HCT116 (cell line): ENCODE measurements at regions not wholly inside any gene's neighbourhood (a gene's known extent, or its start where the extent isn't known, plus 50 kb on each side); places are given as distances from the start of the nearest gene placed in this dataset.

Experiments
- CEBPB ChIP-seq: IDR thresholded peaks from 2 replicates; pipeline ENCODE4 v1.6.1; 2012; ENCODE audit warnings: low read depth
- EGR1 ChIP-seq: IDR thresholded peaks from 2 replicates; pipeline ENCODE4 v1.6.1; 2012; ENCODE audit warnings: low read depth
- ELF1 ChIP-seq: IDR thresholded peaks from 2 replicates; pipeline ENCODE4 v1.6.1; 2012; ENCODE audit warnings: low read depth, borderline replicate concordance
- EZH2 ChIP-seq: fragments of 200-600 bp; sonication (generic); IDR thresholded peaks from 2 replicates; pipeline ENCODE4 v1.6.1; 2017; ENCODE audit warnings: antibody characterized with exemption, mixed run types
- FOSL1 ChIP-seq: IDR thresholded peaks from 2 replicates; pipeline ENCODE4 v1.6.1; 2012; ENCODE audit warnings: low read depth
- JUND ChIP-seq: IDR thresholded peaks from 2 replicates; pipeline ENCODE4 v1.6.1; 2012
- POLR2AphosphoS5 ChIP-seq: IDR thresholded peaks from 2 replicates; pipeline ENCODE4 v1.6.1; 2011; ENCODE audit warnings: mild to moderate bottlenecking, low read depth, low read length, moderate library complexity
- RAD21 ChIP-seq: IDR thresholded peaks from 2 replicates; pipeline ENCODE4 v1.6.1; 2012; ENCODE audit warnings: low read depth, mild to moderate bottlenecking
- SRF ChIP-seq: IDR thresholded peaks from 2 replicates; pipeline ENCODE4 v1.6.1; 2012; ENCODE audit warnings: low read depth
- YY1 ChIP-seq: IDR thresholded peaks from 2 replicates; pipeline ENCODE4 v1.6.1; 2011; ENCODE audit warnings: low read length, low read depth, moderate library complexity, mild to moderate bottlenecking; ENCODE audit not compliant: insufficient replicate concordance; ENCODE audit errors: extremely low read depth
- TF ChIP-seq, protein P1 (sequence below), 3 experiments: fragments of 200-600 bp in 1 of 3; sonication (generic) in 1 of 3; IDR thresholded peaks in 2 of 3; conservative IDR thresholded peaks in 1 of 3; 2 replicates each; pipeline ENCODE4 v1.5.1; 2012 to 2017; ENCODE audit warnings: low read depth in 2 of 3, low read length in 2 of 3, antibody characterized with exemption in 1 of 3, borderline replicate concordance in 1 of 3, control low read depth in 1 of 3, mild to moderate bottlenecking in 1 of 3, mixed read lengths in 1 of 3, mixed run types in 1 of 3, moderate library complexity in 1 of 3; ENCODE audit not compliant: insufficient read depth in 1 of 3
- TF ChIP-seq, protein P2 (sequence below): IDR thresholded peaks from 2 replicates; pipeline ENCODE4 v1.6.1; 2011; ENCODE audit warnings: mild to moderate bottlenecking, low read length, moderate library complexity; ENCODE audit not compliant: insufficient replicate concordance; ENCODE audit errors: extremely low read depth

DNA sequence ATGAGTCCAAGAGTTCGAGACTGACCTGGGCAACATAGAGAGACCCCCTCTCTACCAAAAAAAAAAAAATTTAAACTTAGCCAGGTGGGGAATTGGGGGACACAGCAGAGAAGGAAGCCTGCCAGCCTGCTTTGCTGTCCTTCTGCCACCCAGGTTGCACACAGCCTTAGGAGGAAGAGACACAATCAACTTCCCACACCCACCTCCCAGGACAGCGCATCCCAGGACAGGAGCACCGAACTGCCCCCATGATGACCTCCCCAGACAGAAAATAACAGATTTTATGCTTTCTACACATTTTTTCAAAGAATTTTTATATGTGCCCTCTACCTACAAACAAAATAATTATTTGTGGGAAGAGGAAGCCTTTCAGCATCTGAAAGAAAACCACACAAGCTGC is 126.0 kb upstream of the ZNF507 start:
- TF ChIP-seq JUND = no peak
- TF ChIP-seq, protein P1, sequence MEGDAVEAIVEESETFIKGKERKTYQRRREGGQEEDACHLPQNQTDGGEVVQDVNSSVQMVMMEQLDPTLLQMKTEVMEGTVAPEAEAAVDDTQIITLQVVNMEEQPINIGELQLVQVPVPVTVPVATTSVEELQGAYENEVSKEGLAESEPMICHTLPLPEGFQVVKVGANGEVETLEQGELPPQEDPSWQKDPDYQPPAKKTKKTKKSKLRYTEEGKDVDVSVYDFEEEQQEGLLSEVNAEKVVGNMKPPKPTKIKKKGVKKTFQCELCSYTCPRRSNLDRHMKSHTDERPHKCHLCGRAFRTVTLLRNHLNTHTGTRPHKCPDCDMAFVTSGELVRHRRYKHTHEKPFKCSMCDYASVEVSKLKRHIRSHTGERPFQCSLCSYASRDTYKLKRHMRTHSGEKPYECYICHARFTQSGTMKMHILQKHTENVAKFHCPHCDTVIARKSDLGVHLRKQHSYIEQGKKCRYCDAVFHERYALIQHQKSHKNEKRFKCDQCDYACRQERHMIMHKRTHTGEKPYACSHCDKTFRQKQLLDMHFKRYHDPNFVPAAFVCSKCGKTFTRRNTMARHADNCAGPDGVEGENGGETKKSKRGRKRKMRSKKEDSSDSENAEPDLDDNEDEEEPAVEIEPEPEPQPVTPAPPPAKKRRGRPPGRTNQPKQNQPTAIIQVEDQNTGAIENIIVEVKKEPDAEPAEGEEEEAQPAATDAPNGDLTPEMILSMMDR (IDR thresholded peaks at IDR 0.05 in 2 of 3, conservative IDR thresholded peaks at IDR 0.05 in 1 of 3; ENCODE audit: borderline replicate concordance in 1 of 3, insufficient read depth in 1 of 3, low read depth in 2 of 3, low read length in 2 of 3) = no peak
- TF ChIP-seq, protein P2, sequence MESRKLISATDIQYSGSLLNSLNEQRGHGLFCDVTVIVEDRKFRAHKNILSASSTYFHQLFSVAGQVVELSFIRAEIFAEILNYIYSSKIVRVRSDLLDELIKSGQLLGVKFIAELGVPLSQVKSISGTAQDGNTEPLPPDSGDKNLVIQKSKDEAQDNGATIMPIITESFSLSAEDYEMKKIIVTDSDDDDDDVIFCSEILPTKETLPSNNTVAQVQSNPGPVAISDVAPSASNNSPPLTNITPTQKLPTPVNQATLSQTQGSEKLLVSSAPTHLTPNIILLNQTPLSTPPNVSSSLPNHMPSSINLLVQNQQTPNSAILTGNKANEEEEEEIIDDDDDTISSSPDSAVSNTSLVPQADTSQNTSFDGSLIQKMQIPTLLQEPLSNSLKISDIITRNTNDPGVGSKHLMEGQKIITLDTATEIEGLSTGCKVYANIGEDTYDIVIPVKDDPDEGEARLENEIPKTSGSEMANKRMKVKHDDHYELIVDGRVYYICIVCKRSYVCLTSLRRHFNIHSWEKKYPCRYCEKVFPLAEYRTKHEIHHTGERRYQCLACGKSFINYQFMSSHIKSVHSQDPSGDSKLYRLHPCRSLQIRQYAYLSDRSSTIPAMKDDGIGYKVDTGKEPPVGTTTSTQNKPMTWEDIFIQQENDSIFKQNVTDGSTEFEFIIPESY = no peak
- TF ChIP-seq YY1 = no peak
- TF ChIP-seq RAD21 = no peak
- TF ChIP-seq FOSL1 = no peak
- TF ChIP-seq EZH2 = no peak
- TF ChIP-seq ELF1 = no peak
- TF ChIP-seq SRF = no peak
- TF ChIP-seq CEBPB = no peak
- TF ChIP-seq EGR1 = no peak
- no peak for TF ChIP-seq POLR2AphosphoS5
